ENCODE measurements at regions not wholly inside any gene's neighbourhood (a gene's known extent, or its start where the extent isn't known, plus 50 kb on each side); places are given as distances from the start of the nearest gene placed in this dataset.

- no peak for TF ChIP-seq ZFX (IDR thresholded peaks at IDR 0.05; ENCODE audit: borderline replicate concordance)
- no peak for TF ChIP-seq CTCF (IDR thresholded peaks at IDR 0.05)
- H3K27ac ChIP-seq = no peak overlapping the region
Observed at GRCh38 chr12:82174936-82175335, 183.3 kb downstream of the CCDC59 start.

DNA sequence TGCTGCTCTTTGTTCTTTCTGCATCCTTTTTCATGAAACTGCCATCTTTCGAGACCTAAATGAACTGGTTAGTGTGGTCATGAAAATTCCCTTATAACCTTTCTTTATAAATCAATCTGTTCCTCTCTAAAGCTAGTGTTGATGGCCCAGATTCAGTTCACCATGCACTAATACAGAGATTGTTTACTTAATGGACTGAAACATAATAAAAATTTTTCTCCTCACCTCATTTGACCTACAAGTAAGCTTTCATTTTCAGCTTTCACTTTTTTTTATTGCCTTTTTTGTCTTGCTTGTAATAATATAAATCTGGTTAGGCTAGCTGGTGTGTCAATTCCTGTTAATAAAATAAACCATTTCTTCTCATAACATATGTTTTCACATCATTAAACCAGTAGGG is 183.8 kb downstream of the CCDC59 start:
- no peak overlapping the region for H3K27ac ChIP-seq
- no peak for TF ChIP-seq CTCF (IDR thresholded peaks at IDR 0.05)
- no peak for TF ChIP-seq ZFX (IDR thresholded peaks at IDR 0.05; ENCODE audit: borderline replicate concordance)

DNA sequence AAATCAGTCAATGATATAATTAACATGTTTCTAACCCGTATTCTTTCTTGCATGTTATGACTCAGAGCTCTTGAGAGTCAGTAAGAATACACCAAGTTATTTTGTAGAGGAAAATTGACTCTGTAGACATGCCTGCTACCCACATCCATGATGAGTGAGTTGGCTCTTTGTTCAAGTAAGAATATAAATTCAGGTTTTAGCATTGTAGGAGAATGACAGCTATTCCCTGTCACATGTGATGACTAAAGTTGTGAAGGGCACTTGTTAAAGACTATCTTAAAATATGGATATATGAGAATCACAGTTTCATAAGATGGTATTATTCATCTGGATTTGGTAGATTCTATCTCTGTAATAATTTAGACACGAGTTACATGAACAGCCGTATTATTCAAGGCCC is 209.1 kb downstream of the CCDC59 start:
- TF ChIP-seq CTCF (IDR thresholded peaks at IDR 0.05) = no peak
- TF ChIP-seq ZFX (IDR thresholded peaks at IDR 0.05; ENCODE audit: borderline replicate concordance) = no peak
- H3K27ac ChIP-seq = no peak overlapping the region

DNA sequence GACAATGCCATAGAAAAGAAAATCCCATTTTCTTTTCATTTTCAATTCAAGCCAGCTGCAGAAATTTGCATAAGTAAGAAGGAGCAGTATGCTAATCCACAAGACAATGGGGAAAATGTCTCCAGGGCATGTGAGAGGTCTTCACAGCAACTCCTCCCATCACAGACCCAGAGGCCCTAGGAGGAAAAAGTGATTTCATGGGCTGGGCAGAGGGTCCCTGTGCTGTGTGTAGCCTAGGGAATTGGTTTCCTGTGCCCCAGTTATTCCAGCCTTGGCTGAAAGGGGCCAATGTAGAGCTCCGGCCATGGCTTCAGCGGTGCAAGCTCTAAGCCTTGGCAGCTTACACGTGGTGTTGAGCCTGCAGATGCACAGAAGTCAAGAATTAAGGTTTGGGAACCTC is 211.4 kb downstream of the CCDC59 start:
- no peak overlapping the region for H3K27ac ChIP-seq
- TF ChIP-seq ZFX (IDR thresholded peaks at IDR 0.05; ENCODE audit: borderline replicate concordance) (no peak), CTCF (IDR thresholded peaks at IDR 0.05) (no peak)

DNA sequence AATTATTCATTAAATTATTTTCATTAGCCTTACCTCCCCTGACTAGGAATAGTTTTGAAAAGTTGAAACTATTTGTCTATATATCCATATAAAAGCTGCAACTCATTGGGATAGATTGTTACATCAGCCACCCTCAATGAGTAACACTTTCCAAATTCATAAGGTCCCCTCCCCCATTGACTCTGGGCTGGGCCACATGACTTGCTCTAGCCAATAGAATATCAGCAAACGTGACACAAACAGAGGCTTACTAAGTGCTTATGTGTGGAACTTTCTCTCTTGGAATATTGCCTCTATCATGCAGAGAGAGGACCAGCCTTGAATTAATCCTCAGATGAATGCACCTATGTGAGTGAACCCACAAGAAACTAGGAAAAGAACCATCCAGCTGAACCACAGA is 213.7 kb downstream of the CCDC59 start:
- no peak for TF ChIP-seq ZFX (IDR thresholded peaks at IDR 0.05; ENCODE audit: borderline replicate concordance)
- no peak for TF ChIP-seq CTCF (IDR thresholded peaks at IDR 0.05)
- H3K27ac ChIP-seq = no peak overlapping the region

DNA sequence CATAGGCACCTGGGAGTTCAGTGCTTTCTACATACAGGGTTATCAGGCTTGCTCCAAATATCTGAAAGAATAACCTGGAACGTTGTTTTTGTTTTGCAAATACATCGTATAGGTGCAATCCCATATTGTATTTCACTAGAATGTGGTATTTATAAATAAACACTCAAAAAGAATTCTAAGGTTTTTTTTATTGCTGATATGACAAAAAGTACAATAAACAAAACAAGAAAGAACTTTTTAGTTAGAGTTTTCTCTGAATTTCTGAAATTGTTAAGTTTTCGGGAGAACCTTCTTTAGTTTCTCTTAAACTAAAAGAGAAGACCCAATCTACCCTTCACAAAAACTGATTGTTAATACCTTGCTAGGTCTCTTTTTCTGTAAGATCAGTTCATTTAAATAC is 225.8 kb downstream of the CCDC59 start:
- H3K27ac ChIP-seq = no peak overlapping the region
- TF ChIP-seq ZFX (IDR thresholded peaks at IDR 0.05; ENCODE audit: borderline replicate concordance) (no peak), CTCF (IDR thresholded peaks at IDR 0.05) (no peak)

GRCh38 chr12:82130762-82131161 is 227.4 kb downstream of the CCDC59 start:
- TF ChIP-seq CTCF (IDR thresholded peaks at IDR 0.05) (no peak), ZFX (IDR thresholded peaks at IDR 0.05; ENCODE audit: borderline replicate concordance) (no peak)
- no peak overlapping the region for H3K27ac ChIP-seq

All from 22Rv1 (cell line).